GM21825 (cell line): ENCODE measurements at regions not wholly inside any gene's neighbourhood (a gene's known extent, or its start where the extent isn't known, plus 50 kb on each side); places are given as distances from the start of the nearest gene placed in this dataset.

ENCODE experiments used
- ATAC-seq: cut with Tn5 transposase; IDR thresholded peaks from one replicate; pipeline ENCODE4 v1.9.1; 2021; ENCODE audit warnings: mild to moderate bottlenecking, moderate library complexity; ENCODE audit not compliant: unreplicated experiment

DNA sequence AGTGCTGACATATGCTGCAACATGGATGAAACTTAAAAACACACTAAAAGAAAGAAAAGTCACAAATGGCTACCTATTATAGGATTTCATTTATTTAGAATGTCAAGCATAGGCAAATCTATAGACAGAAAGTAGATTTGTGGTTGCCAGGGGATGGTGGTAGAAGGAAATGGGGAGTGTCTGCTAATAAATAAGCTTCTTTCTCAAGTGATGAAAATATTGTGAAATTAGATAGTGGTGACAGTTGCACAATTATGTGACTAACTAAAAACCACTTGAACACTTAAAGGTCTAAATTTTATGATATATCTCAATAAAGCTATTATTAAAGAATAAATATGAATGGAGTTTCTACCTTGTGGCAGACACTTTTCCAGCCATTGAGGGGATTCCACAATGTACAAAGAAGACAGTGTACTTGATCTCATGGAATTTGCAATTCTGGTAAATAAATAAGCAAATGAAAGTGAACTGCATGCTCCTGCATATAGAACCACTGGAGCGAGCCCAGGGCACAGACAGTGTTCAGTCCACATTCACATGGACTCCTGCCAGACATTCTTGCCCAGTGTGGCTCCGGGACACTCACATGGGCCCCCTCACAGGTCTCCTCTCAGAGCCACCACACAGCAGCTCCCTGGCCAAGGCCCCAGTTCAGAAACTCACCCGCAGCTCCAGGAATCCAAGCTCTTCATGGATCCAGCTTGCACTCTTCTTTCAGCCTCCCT, 107.1 kb upstream of the ARID2 start:
- ATAC-seq: no peak

DNA sequence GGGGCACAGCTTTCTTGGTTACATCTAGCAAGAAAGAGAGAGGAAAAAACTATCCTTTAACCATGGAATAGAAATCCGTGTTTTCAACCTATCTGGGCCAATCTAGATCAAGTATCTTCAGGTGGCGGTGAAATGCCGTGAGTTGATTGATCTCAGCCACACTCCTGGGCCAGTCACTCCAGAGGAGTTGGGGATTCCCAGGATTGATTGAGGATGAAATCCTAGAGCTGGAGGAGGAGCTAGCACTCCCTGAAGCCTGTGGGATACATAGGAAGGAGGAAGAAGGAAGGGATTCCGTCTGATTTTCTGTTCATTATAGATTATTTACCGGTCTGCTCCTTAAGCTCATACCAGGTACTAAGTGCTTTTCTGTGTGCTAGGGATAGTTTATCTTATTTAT, 106.3 kb upstream of the ARID2 start:
- ATAC-seq: no peak

DNA sequence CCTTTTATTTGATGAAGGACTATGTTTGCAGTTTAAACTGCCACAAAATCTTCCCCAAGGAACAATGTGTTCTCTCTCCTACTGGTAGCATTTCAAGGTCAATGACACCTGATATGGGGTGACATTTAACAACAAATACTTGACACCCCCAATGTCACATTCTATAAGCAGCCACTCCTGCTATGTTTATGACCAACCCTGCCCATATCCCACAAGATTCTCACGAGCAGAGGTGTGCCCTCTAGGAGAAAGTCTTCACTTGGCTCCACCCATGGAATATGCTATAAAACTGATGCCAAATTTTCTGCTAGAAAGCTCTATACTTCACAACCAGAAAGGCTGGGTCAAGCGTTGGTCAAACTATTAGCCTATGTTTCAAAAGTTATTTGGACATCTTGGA, 105.6 kb upstream of the ARID2 start:
- ATAC-seq: no peak

DNA sequence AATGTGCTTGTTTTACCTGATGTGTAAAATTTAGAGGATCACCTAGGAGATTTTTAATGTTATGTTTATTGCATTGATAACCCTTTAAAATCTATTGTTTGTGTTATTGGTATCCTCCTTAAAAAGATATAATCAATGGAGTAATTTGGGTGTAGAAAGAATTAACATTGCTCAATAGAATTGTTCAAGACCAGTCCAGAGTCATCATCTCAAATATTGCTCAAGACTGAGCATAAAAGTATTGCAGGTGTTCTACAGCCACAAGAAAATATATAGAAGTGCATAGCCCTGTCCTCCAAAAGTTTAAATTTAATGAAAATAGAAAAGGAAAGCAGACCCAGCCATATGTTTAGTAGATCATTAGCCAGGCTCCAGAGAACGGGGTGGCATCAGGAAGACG, 102.5 kb upstream of the ARID2 start:
- ATAC-seq: no peak

DNA sequence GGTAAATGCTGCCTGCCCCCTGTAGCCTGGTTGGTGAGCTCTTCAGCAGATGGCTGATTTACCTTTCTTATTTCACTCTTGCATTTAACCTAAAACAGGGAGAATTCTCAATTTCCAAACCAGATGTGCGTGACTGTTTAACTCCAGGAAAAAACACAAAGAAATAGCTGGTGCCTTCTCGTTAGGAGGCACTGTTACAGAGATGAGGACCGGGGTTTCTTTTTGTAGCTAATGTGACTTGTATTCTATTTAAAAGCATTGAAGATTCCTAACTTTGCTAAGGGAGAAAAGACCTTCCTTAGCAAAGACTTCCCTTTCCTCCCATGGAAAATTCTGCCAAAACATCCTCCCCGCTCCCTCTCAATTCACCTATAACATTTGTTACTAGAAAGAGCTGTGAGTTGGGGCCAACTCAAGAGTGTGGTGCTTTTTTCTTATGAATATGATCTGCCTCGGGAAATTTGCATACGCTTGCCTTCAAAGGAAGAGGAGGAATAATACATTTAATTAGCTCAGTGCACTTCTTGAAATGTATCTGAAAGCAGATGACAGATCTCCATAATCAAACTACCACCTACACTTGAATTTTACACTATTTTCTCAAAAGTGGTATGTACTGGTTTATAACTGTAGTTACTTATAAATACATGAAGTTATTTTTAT, 102.0 kb upstream of the ARID2 start:
- no peak for ATAC-seq

DNA sequence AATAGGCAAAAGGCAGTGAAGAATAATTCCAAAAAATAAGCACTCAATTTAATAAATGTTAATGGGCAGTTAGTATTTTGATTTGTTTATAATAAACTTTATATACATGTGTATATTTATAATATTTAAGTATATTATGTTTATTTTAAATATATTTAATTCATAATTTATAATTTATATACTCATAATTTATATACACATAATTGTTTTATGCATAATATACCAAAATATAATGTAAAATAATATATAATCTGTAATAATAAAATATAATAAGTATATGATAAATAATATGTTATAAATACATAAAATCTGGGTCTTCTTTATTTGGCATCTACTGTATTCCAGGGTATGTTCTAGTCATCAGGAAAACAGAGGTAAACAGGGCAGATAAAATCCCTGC, 100.2 kb upstream of the ARID2 start:
- ATAC-seq: no peak

DNA sequence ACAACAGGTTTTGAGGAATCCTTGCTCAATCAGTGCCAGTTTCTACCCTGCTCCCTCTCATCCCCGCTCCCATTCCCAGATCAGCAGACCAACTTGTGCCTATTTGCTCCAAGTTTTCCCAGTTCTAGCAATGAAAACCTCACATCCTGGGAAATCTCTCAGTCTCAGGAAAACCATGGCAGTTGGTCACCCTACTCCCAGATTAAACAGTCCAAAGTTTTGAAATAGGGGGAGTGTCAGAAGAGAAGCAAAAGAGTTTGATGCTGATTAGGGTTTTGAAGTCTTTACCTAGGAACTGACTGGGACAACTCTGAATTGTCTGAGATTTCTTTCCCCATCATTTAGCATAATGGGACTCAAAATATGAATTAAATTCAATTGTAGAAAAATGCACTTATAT, 95.8 kb upstream of the ARID2 start:
- ATAC-seq: no peak

DNA sequence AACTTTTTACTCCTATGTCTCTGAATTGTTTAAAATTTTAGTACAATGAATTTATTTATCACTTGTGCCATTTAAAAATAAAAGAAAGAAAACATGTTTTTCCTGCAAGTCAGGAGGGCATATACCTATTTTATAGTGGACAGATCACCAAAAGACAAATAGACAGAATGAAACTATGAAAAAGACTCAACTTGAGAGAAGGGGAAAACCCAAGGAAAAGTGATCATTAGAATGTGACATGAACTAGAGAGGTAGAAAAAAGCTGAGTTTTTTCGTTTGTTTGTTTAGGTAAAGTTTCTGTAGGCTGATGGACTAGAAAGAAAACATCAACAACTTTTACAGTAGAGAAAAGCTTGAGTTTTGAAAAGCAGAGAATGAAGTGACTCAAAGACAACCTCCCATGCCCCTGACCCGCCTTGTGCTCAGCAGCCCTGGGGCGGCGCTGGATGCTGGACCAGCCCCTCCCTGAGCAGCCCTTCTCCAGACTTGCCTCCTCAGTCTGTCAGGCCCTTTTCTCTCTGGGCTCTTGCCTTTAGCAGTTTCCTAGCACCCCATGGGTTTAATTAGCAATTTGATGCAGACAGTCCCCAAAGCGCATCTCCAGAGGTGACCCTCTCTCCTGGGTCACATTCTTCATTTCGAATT, 95.1 kb upstream of the ARID2 start:
- ATAC-seq: no peak

DNA sequence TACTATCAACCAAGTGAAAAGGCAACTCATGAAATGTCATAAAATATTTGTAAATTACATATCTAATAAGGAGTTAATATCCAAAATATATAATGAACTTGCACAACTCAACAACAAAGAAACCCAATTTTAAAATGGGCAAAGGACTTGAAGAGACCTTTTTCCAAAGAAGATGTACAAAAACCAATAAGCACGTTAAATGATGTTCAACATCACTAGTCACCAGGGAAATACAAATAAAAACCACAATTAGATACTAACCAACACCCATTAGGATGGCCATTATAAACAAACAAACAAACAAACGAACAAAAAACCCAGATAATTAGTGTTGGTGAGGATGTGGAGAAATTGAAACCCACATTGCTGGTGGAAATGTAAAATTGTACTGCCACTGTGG, 92.3 kb upstream of the ARID2 start:
- no peak for ATAC-seq

DNA sequence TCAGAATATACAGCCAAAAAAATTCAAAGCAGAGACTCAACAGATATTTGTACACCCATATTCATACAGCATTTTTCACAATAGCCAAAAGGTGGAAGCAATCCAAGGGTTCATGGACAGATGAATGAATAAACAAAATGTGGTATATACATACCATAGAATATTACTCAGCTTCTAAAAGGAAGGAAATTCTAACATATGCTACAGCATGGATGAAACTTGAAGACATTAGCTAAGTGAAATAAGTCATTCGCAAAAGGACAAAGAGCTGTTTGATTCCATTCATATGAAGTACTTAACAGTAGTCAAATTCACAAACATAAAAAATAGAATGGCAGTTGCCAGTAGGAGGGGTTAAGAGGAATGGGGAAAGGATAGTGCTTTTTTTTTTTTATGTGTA, 91.8 kb upstream of the ARID2 start:
- ATAC-seq: no peak

DNA sequence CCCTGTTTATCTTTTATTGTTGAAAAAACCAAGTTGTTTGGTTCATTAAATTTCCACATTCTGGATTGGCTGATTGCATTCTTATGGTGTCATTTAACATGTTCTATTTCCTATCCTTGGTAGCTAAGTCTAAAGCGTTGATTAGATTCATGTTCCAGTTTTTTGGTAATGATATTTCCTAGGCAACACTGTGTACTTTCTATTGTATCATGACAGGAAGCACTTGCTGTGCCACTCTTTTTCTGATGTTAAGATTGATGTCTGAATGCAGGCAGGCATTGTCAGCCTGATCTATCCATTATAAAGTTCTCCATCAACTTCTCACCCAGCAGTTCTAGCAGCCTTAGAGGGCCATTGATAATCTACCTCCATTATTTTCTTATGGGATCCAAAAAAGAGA, 91.1 kb upstream of the ARID2 start:
- no peak for ATAC-seq

DNA sequence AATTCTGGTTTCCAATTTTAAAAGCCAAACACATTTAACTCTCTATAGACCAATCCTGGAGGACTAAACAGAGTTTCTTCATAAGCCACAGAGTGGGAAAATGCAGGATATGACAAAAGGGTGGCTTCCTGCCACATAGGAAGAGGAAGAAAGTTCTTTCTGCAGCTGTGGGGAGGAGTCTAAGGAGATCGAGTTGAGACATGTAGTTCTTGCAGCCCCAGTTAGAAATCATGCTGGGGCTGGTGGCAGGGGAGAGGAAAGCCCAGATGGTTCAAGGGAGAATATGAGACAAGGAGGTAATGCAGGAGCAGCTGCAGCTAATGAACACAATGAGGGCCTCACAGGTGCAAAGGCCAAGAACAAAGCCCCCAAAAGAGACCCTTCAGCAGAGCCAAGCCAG, 85.0 kb upstream of the ARID2 start:
- no peak for ATAC-seq

DNA sequence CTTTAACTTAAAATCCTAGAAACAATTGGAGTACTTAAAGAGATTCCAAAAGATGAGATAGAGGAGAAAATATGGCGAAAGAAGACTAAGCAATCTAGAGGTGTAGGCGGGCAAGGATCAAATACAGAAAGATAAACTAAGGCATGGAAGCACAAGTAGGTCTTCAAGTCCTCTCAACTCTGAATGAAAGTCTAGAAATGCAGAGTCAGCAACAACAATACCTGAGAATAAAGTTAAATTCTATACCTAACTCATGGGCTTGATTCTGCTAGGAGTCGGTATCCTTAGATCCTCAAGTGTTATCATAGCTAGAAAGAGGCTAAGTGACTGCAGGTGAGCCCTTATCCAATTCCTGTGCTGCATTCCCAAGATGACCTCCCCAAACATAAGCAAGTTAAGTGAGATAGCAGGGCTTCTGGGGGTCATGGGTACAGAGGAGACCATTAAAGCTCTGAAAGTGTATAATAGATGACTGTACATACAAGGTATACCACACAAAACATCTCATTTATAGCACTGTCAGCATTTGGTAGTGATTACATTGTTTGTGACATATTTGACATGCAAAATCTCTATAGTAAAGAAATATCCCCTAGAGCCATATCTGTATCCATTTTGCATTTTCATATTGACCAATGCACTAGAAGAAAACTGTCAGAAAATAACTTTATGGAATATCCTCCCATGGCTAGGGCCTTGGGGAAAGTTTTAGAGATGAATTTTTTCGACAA, 82.5 kb upstream of the ARID2 start:
- no peak for ATAC-seq

DNA sequence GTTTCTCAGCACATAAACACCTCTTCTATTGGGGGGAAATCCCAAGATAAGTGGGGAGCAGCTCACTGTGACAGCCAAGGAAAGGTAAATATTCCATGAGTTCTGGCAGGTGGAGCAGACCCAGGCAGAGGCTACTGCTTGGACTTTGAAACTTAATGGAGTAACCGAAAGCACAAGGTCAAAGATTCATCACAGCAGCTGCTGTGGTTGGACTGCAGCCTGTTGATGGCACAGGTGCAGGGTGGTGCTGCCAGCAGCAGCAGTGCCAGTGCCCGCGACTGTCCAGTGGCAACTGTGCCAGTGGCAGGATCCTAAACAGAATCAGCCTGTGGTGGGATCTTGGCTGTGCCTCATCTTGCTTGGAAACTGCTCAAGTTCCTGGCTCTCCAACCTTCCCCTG, 81.4 kb upstream of the ARID2 start:
- no peak for ATAC-seq

DNA sequence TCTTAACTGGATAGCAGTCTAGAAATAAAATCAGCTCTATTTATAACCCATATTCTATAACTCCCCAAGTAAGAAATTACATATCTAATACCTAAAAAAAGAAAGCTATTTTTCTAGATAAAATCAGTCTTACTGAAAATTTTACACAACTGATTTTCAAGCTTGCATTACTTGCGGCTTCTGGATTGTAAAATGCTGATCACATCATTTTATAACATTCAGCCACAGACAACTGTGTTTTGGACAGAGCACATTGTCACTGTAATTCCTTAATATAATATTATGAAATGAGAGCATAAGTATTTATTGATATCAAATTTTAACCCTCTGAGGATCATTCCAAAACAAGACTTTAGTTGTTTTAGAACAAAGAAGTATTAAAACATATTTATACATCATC, 78.5 kb upstream of the ARID2 start:
- no peak for ATAC-seq

DNA sequence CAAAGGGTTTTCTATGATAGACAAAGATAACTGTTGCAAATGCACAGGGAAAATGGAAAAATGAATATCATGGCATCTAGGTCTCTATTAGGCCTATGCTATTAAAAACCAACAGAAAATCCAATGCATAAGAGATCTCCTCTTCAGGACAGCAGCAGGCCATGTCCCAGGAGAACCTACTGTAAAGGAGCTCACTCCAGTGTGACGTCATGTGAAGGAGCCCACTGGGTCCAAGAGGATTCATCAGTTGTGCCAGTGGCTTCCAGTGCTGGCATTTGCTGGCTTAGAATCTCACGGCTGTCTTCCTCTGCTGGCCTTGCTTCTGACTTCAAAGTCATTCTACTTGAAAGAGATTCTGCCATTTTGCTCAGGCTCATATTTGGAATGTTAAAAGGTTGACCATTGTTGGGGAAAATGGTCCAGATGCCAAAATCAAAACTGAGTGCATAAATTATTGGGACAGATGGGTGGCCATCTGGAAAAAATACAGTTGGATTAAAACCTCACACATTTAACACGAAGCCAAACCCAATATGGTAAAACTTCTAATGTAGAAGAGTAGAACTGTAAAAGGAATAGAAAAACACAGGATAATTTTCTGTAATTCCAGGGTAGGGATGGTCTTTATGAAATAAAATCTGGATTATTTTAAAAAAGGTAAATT, 75.4 kb upstream of the ARID2 start:
- no peak for ATAC-seq

DNA sequence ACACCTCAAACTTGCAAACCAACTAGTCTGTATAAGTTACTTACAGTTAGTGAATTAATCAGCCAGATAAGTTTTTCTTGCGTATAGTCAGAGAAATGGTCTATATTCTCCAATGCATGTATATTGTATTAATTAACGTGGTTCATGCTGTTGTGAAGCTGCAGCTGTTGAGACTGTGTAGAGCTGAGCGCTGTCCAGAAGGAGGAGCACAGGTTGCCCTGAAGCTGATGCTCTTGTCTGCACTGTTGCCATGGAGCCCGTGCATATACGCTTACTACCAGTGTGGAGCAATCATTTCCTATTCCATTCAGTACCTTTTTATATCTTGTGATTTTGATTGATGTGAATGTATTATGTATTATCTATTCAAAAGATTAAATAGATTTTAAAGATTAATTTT, 74.3 kb upstream of the ARID2 start:
- ATAC-seq: no peak

DNA sequence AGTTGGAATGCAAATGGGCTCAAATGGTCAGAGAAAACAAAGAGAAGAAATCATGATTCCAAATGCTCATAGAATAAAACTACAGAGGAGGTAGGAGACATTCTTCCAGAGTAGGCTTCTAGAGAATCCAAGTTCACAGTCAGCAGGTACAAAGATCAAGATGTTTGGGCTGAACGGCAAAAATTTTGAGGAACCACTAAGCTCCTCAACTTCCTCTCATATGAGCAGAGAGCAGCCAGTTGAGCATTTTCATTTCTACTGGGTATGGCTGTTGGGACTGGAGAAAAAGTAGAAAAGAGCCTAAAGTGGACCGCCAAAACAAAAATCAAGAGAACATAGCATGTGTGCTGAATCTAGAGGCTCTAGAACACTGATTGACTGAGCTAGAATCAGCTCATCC, 73.8 kb upstream of the ARID2 start:
- no peak for ATAC-seq

DNA sequence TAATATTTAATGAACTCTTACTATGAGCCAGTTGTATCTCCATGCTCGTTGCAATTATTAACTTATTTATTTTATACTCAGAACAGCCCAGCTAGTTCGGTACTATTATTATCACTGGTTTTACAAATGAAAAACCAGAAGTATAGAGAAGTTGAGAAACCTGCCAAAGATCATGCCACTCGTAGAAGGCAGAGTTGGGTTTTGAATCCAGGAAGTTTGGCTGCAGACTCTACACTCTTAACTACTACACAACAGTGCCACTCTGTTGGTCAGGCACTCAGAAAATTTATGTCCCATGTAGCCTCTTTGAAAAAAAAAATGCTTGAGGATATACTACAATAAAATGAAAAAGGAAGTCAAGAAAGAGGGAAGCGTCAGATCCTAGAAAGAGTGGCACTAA, 71.5 kb upstream of the ARID2 start:
- ATAC-seq: no peak

DNA sequence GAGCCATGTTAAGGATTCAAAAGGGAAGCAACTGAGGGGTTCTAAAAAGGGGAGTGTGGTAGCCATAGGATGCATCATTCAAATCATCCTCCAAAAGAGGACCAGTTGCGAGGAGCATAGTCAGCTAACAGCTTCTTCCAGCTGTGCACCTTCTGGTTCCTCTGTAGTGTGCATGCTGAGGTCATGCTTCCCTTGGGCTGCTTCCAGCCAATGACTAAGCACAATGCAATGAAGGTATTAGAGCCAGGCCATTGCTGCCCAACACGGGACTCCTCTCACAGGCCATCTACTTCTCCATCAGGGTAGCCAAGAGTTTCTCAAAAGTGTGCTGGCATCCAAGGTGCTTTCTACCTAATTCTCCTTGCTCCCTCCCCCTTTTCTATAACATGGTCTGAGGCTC, 69.2 kb upstream of the ARID2 start:
- ATAC-seq: no peak

DNA sequence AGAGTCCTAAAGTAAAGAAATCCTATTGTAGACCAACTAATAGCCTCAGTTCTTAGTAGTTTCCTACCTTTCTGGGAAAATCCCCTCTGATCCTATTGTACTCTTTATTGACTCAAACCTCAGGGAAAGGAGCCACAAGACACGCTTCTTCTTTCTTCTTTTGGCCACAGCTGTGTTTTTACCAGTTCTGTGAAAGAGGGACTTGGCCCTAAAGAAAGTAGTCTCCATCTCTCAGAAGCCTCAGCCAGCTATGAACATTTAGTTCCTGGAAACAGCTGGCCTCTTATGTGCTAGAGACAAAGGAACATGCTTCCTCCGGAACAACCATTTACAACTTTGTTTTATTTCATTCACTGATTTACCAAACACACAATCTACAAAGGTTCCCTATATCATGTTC, 66.1 kb upstream of the ARID2 start:
- no peak for ATAC-seq
